Adrenal gland (tissue), 5 donors: ENCODE measurements at regions not wholly inside any gene's neighbourhood (a gene's known extent, or its start where the extent isn't known, plus 50 kb on each side); places are given as distances from the start of the nearest gene placed in this dataset.

ENCODE experiments used
- CTCF ChIP-seq, 6 experiments: fragments of 450-650 bp in 4 of 6; fragments of 200-600 bp in 2 of 6; sonication (generic) in 1 of 6; IDR thresholded peaks; 1 replicate in 5 of 6; 2 replicates in 1 of 6; pipeline versions ENCODE4 v1.5.1 to v1.8.0; 2016 to 2021; ENCODE audit warnings: antibody characterized with exemption in 6 of 6, mild to moderate bottlenecking in 2 of 6, moderate library complexity in 1 of 6
- POLR2A ChIP-seq, 2 donors: fragments of 450-650 bp; IDR thresholded peaks; one replicate each; pipeline ENCODE4 v1.6.1; 2017; ENCODE audit warnings: antibody characterized with exemption in 2 of 2, mild to moderate bottlenecking in 2 of 2, moderate library complexity in 1 of 2
- donor health status: DM: no; HTN: no; CAD: no.

GRCh38 chr1:22245726-22246125 is 102.8 kb upstream of the WNT4 start:
- TF ChIP-seq CTCF (IDR thresholded peaks at IDR 0.05) (no peak), POLR2A (IDR thresholded peaks at IDR 0.05) (no peak)
